ENCODE measurements at regions not wholly inside any gene's neighbourhood (a gene's known extent, or its start where the extent isn't known, plus 50 kb on each side); places are given as distances from the start of the nearest gene placed in this dataset.

- TF ChIP-seq CTCF (IDR thresholded peaks at IDR 0.05; ENCODE audit: insufficient read depth, low read length) (no peak), SPI1 (IDR thresholded peaks at IDR 0.05; ENCODE audit: borderline replicate concordance, low read depth) (no peak)
Observed at GRCh38 chr21:35164971-35165483, 115.9 kb upstream of the RUNX1 start.

Data from HL-60 (cell line).